IPS-NIHi11 (cell line): ENCODE measurements at regions not wholly inside any gene's neighbourhood (a gene's known extent, or its start where the extent isn't known, plus 50 kb on each side); places are given as distances from the start of the nearest gene placed in this dataset.

Experiments
- DNase-seq: peaks from one replicate; pipeline ENCODE4 v3.0.0; 2012; ENCODE audit warnings: mixed read lengths, low spot score

DNA sequence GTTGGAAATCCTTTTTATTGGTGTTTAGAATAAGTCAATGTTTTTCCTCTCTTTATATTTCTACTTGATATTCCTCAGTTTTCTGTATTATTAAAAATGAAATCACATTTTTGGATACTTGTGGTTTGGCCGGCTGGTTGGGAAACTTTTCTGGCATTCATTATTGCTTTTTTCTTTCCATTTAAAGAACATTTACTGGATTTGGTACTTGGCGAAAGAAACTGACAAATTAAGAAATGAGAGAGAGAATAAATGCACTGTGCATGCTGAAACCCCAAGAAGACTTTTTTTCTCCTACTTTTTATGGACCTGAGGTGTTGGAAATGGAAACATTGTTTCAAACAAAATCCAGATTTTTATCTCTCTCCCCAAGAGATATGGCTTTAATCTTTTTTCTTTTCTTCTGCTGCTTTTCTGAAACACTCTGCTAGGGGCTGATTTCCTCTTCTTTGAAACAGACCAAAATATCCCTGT, 128.4 kb downstream of the SNX18 start:
- DNase-seq = no peak

DNA sequence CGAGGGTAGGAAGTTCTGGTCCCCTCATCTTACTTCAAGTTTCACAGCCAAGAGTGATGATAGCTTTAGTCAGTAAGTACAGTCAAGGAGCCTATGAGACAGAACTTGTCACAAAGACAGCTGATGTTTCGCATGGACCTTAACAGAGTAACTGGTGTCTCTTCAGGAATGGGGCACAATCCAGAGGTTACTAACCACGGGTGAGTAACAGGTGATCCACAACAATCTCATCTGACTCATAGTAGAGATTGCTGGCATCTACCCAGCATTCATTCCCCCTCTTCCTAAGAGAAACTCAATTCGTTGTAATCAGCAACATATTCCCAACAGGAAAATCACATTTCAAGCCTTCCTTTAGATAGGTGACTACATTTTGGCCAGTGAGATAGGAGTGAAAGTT, 126.7 kb downstream of the SNX18 start:
- DNase-seq = no peak

DNA sequence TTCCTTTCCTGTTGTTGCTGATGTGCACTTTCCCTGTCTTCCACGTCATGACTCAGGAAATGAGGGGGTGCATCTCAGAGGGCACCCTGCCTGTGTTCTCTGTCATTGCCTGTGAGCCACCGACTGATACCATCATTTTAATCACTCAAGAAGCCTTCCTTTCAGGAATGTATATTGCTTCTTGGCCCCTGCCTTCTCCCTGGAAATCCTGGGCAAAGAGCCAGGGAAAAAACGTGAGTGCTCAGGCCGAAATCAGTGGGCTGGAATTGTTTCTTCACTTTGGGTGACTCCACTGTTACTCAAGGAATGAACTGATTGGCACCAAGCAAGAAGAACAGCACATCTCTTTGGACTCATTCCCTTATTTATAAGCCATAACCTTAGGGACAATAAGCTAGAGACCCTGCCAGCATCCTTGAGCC, 126.1 kb downstream of the SNX18 start:
- DNase-seq = no peak

DNA sequence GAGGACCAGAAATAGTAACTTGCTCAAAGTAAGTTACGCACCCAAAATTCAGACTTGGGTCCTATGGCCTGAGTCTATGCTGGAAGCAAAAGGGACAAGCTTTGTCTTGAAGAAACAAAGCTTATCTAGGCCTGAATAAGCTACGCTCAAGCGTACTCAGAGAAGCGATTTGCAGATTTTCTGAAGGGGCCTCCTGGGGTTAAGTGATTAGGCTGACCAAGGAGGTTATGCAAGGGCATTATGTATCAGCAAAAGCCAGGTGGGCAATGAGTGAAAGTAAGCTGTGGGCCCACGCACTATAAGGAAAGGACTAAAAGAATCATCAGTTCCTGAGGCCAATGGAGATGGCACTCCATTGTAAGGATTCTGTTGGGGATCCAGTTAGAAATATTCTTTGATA, 122.1 kb downstream of the SNX18 start:
- DNase-seq = no peak

DNA sequence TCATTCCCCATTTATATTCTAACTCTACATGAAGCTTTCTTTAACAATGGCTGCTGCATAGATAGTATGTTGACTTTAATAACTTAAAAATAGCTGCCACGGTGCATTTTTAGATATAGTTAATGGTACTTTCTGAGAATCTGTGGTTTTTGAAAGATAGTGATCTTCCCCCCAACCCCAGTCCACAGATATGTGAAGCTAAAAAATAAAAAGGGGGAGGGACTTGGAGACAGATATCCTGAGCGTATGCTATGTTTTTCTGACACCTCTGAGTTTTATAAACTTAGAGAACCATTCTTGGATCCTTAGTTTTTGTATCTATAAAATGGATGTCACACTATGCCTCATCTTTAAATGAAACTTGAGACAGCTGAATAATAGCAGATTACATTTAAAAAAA, 120.5 kb downstream of the SNX18 start:
- no peak for DNase-seq

DNA sequence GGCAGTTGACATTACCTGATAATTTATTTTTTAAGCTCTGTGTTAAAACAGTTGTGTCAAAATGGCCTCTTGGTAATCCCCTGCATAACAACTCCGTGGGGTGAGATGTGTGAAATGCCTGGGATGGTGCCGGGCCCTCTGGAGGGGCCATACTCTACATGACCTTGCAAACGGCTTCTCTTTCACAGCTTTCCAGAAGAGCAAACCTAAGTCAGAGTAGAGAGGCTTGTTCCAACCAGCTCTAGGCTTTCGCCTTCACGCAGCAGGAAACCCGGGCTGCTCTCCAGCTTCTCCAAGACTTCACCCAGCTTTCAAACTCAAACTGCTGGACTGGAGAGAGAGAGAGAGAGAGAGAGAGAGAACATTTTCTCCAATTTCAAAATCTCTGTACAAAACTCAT, 120.1 kb downstream of the SNX18 start:
- DNase-seq = no peak

DNA sequence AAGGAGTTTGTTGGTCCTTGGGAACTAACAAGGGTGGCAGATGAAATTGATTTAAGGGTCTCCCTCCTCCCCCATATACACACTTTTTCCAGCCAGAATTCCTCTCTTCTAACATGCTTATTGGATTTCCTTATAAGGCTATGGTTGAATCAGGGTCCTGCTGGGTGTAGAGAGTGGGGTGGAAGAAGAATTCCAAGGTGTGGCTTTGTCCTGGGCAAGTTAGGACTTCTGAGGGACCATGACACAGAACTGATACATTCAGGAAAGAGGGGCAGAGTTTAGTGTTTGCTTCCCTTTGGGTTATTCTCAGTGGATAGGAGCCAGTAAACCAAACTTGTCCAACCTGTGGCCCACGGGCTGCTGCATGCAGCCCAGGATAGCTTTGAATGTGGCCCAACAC, 116.5 kb downstream of the SNX18 start:
- no peak for DNase-seq

DNA sequence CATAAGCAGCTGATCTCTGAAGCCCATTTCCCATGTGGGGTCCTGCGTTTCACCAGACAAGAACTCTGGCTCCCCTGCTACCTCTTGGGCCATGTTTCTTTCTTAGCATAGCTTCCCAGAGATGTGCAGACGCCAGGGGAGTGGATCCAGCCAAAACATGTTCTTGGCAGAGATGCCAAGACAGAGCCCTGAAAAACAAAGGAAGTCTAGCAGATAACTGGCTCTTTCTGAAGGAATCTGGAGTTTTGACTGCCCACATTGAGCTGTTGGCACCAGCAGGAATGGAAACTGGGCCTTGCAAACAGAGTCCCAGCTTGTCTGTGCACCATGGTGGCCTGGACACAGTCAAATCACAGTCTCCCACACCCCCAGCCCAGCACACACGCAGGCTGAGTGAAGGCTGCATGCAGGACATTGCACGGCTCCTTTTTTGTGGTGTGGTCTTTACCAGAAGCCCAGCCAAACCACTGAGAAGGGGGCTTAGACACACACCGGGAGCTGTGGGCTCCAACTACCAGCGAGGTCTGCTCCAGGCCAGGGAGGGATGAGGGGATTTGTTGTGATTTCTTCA, 114.7 kb downstream of the SNX18 start:
- no peak for DNase-seq

DNA sequence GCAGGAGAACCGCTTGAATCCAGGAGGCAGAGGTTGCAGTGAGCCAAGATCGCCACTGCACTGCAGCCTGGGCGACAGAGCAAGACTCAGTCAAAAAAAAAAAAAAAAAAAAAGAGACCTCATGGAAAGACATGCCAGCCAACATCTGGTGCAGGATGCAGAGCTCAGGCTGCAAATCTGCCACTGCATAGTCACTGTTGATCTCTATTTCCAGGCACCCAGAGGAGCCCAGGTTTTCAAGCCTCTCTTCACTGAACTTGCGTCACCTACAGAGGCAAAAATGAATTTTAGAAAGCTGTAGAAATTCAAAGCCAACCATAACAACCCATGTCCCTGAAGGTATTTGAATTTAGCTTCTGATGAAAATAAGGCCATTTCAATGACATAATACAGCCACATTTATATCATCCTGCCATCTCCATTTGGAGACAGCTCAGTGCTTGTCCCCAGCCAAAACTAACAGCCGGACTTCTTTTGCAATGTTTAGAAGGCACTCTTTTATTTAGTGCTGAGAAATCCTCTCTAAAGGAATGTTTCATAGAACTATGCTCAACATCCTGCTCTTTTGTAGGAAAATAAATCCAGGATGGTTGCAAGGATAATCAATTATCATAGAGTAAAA, 113.3 kb downstream of the SNX18 start:
- no peak for DNase-seq

DNA sequence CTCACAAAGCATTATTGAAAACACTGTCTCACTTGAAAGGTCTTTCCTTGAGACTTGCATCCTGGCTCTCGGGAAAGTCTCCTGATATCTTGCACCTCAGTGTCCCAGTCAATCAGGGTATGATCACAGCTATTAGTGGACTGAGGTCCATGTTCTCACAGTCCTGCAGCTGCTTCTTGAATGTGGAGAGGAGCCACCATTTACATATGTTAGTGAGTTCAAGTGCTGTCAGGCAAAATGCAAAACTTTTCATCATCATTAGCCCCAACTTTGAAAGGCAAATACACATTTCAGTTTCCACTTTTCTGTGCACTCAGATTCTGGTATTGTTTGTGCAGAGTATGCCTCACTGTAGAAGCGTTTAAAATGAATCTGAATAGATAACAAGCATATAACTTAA, 111.6 kb downstream of the SNX18 start:
- no peak for DNase-seq

DNA sequence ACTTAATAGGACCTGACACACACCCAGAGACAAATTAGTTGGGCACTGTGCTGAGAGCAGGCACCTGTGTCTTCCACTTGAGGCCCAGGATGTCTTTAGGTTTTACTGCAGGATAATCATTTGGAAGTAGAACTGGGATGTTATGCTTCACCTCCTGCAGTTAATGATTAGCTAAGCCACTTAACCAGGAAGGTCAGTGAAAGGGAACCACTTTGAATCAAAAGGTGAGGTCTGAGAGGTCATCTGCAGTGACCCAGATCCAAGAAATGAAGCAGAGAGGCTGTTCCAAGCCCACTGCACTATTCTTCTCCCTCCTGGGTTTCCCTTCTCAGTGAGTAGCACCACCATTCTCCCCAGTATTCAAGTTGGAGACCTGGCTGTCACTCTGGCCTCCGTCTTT, 110.5 kb downstream of the SNX18 start:
- DNase-seq = no peak

DNA sequence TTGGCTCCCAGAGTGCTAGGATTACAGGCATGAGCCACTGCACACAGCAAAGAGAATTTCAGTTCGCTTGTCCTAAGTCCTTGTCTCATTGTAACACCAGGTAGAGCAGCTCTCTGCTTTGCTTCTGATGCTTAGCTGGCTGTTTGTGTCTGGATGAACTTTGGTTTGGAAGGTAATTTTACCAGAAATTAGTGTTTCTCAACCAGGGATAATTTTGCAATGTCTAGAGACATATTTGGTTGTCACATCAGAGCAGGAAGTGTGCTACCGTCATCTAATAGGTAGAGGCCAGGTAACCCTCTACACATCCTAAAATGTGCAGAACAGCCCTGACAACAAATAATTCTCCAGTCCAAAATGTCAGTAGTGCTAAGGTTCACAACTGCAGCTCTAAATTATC, 108.8 kb downstream of the SNX18 start:
- no peak for DNase-seq

DNA sequence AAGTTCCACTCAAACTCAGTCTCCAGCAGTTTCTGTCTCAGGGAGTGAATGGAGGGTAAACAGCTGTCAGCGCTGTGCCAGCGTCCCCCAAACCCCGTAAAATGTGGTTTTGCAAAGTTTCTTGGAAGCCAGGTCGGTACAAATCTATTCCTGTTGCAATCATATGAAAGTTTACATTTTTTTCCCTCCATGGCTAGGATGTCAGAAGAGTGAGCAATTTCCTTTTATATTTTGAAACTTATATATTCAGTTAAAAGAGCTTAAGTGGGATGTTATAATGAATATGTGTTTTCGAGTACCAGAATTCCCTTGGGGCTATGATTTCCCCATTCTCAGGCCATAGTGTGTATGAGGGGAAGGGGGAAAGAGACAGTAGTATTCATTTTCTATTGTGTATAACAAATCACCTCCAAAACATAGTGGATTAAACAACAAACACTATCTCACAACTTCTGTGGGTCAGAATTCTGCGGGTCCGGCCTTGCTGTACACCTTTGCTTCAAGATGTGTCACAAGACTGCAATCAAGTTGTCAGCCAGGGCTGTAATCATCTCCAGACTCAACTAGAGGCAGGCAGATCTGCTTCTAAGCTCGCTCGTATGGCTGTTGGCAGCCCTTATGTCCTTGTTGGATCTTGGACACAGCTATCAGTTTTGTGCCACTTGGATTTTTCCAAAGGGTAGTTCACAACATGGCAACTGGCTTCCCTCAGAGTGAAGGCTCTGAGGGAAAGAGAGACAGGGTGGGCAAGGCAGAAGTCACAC, 107.4 kb downstream of the SNX18 start:
- no peak for DNase-seq

DNA sequence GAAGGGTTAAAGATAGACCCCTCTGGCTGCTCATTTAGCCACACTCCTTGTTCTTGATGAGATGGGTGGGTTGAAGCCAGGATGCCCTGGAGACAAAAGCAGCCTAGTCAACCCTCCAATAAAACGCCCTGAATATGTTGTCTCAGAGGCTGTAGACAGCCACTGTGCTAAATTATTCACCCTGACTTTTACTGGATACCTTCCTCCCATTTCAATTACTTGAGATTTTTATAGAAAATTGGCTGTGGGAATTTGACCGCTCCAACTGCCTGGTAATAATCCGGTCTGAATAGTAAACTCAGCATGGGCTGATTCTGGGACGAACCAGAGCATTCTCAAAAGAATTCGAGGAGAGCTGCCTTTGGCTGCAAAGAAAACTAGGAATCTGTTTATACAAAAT, 104.2 kb downstream of the SNX18 start:
- no peak for DNase-seq

DNA sequence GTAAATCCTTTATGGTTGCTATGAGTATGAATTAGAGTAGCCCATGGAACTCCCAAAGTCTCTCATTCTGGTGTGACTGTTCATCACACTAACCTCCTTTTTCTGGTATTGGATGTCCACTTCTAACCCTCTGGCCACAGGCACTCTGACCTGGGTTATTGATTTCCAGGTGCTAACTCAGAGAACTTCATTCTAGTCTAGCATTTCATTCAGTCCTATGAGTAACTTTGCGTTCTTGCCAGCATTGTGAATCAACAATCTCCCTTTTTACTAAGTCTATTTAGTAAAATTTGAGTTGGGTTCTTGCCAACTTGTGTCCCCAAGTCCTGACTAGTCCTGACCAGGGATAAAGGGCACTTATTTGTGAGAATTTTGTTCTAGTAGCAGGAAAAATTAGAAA, 103.5 kb downstream of the SNX18 start:
- no peak for DNase-seq

DNA sequence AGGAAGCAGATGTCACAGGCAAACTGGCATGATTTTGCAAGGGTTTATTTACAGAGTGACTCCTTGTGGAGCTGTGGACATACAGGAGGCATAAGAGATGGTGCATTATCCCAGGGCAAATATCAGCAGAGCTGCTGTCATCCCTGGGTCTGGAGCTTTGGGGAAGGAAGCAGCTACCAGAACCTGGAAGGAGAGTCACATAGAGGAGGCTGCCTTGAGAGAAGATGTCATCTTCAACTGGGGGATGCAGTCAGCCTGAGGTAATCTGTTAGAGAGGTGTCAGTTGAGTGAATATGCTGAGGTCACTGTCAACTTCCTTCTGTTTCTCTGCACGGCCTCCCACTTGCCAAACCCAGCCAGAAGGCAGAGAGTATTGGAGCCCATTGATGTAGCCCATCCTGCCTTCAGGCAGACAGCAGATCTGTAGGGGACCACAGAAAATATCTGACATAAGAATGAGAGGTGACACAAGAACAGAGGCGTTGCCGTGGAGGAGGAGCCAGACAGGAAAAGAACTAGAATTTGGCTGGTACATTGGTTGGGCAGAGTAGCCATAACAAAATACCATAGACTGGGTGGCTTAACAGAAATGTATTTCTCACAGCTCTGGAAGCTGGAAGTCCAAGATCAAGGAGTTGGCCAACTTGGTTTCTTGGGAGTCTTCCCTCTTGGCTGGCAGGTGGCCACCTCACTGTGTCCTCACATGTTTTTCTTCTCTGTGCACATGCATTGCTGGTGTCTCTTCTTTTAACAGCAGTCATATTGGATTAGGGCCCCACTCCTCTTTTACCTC, 102.8 kb downstream of the SNX18 start:
- no peak for DNase-seq

DNA sequence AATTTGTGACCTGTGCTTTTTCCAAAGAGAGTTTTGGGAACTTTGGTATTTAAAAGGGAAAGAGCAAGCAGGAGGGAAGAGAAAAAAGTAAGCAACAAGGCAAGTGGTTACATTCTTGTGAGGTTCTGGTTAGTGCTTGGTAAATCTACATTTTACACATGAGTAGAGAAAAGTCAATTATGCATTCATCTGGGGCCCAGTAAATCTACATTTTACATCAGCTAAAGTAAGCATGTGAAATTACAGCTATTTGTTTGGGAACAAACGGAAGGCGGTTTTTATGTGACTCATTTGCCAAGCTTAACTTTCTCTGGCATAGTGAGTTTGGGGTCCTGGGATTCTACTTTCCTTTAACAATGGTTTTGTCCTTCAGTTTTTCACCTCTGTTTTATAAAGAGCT, 102.2 kb downstream of the SNX18 start:
- no peak for DNase-seq

DNA sequence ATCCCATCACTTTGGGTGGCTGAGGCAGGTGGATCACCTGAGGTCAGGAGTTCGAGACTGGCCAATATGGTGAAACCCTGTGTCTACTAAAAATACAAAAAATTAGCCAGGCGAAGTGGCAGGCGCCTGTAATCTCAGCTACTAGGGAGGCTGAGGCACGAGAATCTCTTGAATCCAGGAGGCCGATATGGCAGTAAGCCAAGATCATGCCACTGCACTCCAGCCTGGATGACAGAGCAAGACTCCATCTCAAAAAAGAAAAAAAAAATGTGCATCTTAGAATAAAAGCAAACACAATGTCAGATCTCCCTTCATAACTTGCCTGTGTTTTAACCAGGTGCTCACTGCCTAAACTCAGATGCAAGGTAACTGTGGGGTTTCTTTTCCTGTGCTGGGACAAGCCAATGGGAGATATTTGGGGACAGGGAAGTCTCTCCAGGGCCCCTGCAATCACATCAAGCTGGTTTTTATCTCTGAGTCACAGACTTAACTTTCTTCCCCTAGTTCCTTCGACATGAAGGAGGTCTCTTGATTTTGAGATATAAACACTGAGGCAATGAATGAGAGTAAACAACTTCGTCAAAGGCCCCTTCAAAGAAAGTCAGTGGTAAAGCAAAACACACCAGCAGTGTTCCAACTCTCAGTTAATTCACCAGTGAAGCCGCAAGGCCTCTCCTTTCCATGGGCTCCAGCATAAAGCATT, 99.1 kb downstream of the SNX18 start:
- no peak for DNase-seq

DNA sequence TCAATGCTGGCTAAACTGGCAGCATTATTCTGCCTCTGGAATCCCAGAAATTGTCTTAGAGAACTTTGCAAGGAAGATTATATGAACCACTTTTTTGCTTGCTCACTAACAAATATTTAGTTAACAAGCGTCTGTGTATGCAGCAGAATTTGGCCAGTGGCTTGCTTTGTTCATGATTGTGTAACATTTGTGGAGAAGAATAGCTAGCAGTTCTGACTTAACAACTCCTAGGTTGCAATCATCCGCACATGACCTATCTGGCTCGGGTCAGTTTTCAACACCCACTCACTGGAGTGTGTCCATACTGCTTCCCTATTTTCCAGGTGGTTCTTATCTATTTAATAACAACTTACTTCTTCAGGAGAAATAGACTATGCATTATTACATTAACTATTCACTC, 98.5 kb downstream of the SNX18 start:
- no peak for DNase-seq

DNA sequence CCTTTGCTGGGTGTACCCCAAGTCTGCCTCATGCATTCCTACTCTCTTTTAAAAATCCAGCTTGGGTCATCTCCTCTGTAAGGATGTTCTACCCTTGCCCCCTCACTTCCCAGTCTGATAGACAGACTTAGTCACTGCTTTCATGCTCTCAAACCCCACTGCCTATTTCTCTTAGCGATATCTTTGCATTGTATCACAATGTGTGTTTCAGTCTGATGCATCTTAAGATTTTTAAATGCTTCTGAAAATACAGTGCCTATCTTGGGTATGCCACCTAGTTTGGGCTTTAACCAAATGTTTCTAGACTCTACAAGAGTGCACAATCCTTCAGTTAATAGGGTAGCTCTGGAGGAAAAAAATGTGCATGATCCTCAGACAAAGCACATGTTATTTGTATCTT, 97.8 kb downstream of the SNX18 start:
- no peak for DNase-seq

DNA sequence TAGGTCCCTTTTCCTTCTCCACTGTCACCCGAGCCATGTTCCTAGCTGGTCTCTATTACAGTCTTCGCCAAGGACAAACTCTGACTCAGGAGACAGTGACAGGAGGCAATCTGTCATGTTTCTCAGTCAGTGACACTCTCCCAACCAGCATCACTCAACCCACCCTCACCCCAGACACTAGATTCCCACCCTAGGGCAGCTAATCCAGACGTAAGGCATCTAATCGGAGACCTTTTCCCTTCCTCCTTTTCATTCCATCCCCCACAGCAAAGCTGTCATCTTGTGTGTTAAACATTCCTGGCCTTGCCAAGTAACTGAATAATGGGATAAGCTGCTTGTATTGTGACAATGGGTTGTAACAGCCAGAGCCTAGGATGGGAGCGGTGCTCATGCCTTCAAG, 95.2 kb downstream of the SNX18 start:
- DNase-seq = no peak

DNA sequence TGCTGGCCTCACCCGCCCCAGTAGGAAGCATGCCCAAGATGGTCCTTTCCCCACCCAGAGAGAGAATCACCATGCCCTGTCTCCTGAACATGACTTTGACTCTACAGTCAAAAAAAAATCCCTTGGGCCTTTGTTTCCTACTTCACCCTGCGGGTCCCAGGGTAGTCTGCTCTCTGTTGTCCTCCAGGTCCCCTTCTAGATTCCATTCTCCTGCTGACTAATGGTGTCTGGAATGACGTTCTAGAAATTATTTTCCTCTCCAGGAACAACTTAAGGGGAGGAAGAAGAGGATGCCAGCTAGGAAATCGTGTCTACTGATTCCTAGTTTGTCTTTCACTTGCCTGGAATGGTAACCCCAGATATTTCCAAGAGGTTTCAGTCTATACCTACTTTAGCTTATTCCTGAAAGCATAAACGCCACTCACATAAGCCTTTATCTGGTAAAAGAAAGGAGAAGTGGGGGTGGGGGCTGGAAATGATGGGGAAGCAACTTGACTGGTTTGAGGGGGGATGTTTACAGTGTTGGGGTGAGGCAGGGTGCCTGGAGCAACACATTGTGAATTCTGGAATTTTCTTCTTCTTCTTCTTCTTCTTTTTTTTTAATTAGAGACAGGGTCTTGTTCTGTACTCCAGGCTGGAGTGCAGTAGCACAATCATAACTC, 93.9 kb downstream of the SNX18 start:
- no peak for DNase-seq
